Activated CD4-positive, alpha-beta T cell treated with anti-CD3 and anti-CD28 coated beads, Interleukin-2, Interleukin-6, amounts not matched to agents 100 ng/mL and 50 ng/mL, durations not matched to agents 16 hours and 8 hours (primary cell): ENCODE measurements at regions not wholly inside any gene's neighbourhood (a gene's known extent, or its start where the extent isn't known, plus 50 kb on each side); places are given as distances from the start of the nearest gene placed in this dataset.

ENCODE experiments used
- DNase-seq: peaks from one replicate; pipeline ENCODE4 v3.0.0-alpha.2; 2020

GRCh38 chr12:94707892-94708291, 57.5 kb upstream of the TMCC3 start:
- DNase-seq: no peak

DNA sequence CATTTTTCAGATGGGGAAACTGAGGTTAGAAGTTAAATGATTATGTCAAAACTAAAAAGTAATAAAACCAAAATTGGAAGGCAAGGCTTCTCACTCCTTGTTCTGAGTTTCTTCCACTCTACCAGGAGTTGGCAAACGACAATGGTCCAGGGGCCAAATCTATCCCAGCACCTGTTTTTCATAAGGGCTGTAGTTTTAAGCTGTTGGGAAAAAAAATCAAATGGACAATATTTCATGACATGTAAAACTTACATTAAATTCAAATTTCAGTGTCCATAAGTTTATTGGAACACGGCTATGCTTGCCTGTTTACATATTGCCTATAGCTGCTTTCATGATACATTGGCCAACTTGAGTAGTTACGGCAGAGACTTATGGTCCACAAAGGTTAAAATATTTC, 56.7 kb upstream of the TMCC3 start:
- DNase-seq: no peak

GRCh38 chr12:94706250-94706661, 55.9 kb upstream of the TMCC3 start:
- peak; percentile 10 for DNase-seq

- no peak for DNase-seq
Observed at GRCh38 chr12:94705676-94706075, 55.3 kb upstream of the TMCC3 start.

- DNase-seq: no peak
Observed at GRCh38 chr12:94704452-94705306, 54.3 kb upstream of the TMCC3 start.

GRCh38 chr12:94702696-94703095, 52.3 kb upstream of the TMCC3 start:
- no peak for DNase-seq

DNA sequence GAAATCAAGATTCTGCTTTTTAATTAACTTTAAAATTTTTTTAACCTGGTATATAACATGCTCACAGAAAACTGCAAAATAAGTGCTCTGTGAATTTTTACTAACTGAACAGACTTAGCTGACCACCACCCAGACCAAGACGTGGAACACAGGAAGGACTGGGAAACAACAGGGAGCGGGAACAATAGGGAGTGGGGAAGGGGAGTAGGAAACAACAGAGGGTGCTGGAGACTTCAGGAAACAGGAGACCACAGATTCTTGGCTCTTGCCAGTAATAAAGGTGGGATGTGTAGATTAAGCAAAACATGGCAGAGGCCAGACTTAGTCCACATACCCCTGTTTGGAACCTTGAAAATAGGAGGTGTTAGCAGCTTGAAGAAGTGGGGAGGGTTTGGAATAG, 51.4 kb upstream of the TMCC3 start:
- DNase-seq: no peak

- no peak for DNase-seq
Observed at GRCh38 chr12:94700662-94701061, 50.3 kb upstream of the TMCC3 start.
